ENCODE measurements at regions not wholly inside any gene's neighbourhood (a gene's known extent, or its start where the extent isn't known, plus 50 kb on each side); places are given as distances from the start of the nearest gene placed in this dataset.

GRCh38 chr4:177975315-177975987 is 533.2 kb upstream of the AGA start:
- TF ChIP-seq, protein P1, sequence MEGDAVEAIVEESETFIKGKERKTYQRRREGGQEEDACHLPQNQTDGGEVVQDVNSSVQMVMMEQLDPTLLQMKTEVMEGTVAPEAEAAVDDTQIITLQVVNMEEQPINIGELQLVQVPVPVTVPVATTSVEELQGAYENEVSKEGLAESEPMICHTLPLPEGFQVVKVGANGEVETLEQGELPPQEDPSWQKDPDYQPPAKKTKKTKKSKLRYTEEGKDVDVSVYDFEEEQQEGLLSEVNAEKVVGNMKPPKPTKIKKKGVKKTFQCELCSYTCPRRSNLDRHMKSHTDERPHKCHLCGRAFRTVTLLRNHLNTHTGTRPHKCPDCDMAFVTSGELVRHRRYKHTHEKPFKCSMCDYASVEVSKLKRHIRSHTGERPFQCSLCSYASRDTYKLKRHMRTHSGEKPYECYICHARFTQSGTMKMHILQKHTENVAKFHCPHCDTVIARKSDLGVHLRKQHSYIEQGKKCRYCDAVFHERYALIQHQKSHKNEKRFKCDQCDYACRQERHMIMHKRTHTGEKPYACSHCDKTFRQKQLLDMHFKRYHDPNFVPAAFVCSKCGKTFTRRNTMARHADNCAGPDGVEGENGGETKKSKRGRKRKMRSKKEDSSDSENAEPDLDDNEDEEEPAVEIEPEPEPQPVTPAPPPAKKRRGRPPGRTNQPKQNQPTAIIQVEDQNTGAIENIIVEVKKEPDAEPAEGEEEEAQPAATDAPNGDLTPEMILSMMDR (conservative IDR thresholded peaks at IDR 0.05; ENCODE audit: low read depth, low read length) = no peak
- no peak for TF ChIP-seq MXI1 (IDR thresholded peaks at IDR 0.05; ENCODE audit: borderline replicate concordance, low read depth, low read length)

Data from IMR-90 (cell line).